ENCODE measurements at regions not wholly inside any gene's neighbourhood (a gene's known extent, or its start where the extent isn't known, plus 50 kb on each side); places are given as distances from the start of the nearest gene placed in this dataset.

GRCh38 chr1:87682565-87682964 is 353.9 kb downstream of the LMO4 start:
- DNase-seq (ENCODE audit: low read depth), result no peak

GRCh38 chr1:87683196-87683956 is 354.7 kb downstream of the LMO4 start:
- DNase-seq (ENCODE audit: low read depth), result no peak

DNA sequence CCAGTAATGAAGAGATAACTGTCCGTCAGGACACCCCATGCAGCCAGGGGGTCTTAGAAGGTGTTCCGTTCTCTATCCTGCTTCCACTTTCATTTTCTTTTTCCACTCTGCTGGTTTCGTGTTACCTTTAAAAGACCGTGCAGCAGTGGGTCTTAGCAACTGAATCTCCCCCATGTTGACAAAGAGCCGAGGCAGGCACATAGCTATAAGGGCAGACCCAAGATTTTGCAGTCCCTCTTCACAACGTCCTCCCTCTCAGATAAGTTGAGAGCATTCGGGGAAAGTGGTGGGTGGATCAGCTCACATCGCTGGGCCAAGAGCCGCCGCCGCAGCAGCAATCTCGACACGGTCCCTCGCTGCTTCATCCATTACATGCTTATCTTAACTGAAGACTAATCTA is 355.5 kb downstream of the LMO4 start:
- no peak for DNase-seq (ENCODE audit: low read depth)

DNA sequence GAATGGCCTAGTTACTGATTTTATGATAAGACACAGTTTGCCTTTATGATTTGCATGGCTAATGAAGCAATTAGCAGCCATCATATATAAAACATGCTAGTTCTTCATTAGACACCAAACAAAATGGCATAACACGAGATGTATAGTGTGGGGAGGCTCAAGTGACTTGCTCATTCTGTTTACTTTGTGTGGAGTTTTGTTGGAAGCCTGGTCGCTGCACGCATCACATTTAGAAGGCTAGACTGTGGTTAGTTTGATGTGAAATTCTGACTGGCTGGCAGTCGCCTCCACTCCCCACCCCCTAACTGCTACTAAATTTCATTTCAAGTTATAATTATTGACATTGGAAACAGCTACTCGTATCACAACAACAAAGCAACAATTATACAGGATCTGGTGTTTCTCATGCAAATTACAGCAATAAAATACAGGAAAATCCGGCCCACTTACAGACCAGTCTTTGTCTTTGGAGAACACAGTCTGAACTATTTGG is 356.1 kb downstream of the LMO4 start:
- DNase-seq (ENCODE audit: low read depth), result no peak

DNA sequence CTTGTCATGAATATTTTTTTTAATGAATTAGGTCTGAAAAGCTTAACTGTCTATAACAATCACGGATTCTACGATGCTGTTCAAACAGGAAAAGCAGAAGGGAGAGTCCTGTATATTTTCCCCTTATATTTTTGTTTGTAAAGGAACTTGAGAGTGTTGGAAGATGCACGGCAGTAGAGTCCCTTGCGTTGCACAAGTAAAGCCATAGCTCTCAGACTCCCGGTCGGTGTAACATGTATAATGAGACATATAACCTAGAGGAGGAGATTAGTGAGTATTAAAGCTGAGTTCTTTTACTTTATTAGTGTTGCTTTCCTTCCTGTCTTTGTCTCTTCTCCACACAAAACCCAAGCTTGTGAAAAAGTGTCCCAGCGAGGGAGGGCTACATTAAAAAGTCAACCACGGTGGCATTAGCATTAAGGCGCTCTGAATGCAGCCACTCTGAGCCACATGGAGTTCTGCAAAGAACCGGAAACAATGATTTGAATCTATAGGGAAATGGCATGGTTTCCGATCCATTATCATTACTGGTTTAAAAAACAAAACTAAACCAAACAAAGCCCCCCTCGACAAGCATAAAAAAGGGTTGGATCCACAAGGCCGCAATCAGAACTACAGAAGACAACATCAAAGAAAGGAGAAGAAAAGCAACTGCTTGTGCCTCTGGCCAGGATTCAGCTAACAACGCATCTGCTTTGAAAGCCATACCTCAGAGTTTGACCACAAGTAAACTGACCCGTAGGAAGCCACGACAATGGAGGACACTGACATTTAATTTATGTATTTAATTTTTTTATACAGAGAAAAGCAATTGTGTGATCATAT is 356.8 kb downstream of the LMO4 start:
- DNase-seq (ENCODE audit: low read depth), result no peak

DNA sequence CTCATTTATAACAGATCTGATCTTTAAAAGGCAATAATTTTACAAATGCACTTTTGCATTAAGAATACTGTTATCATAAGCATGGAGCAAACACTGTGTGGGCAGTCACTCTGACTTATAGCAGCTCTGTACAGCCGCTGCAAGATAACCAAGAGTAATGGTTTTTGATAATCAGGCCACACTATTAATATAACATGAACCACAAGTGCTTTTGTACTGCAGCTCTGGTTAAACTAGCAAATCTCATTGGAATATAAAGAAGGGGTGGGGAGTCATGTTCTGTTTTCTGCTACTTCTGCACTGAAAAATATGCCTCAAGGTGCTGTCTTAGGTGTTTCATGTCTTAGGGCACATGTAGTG is 357.4 kb downstream of the LMO4 start:
- DNase-seq (ENCODE audit: low read depth), result no peak

DNA sequence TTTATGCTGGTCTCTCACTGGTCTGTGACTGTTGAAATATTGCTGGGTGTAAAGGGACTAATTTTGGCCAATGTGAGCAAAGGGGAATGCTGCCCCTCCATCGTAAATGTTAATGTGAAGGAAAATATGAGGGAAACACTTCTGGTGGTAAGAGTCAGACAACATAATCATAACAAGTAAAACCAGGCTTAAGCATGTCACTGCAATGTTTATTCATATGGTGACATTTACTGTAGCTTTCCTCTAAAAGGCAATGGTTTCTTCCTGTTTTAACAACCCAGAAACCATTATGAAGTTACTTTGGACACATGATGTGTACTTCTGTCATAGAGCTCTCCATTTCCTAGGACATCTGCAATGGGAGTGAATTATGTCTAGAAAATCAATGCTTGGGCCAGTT is 358.0 kb downstream of the LMO4 start:
- DNase-seq (ENCODE audit: low read depth), result no peak

GRCh38 chr1:87688136-87688535 is 359.5 kb downstream of the LMO4 start:
- DNase-seq (ENCODE audit: low read depth), result no peak

DNA sequence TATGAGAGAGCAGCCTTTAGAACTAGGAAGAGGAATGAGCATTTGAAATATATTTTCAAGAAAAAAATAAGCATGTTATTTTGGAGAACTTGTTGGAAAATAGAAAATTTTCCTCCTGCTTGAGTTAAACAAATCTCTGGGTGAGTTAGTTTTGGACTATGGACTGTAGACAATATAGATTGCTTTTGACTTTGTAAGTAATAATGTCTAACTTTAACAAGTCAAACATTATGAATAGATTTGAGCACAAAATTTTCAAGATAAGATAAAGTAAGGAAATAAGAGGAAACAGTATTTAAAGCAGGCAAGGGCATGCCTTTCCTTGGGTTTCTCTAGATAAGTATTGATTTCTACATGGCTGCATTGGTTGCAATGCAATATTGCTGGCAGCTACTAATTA is 360.8 kb downstream of the LMO4 start:
- DNase-seq (ENCODE audit: low read depth), result no peak

- DNase-seq (ENCODE audit: low read depth), result no peak
These were observed 367.8 kb downstream of the LMO4 start for GRCh38 chr1:87696483-87696882.

DNA sequence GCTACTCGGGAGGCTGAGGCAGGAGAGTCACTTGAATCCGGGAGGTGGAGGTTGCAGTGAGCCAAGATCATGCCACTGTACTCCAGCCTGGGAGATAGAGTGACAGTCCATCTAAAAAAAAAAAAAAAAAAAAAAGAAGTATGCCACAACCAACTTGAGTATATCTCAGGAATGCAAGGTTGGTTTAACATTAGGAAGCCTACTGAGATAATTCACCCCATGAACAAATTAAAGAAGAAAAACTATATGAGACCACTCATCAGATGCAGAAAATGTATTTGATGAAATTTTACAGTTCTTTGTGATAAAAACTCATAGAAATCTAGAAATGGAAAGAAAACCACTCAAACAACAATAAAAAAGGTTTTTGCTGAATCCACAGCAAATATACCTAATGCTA is 373.8 kb downstream of the LMO4 start:
- DNase-seq (ENCODE audit: low read depth), result no peak

- DNase-seq (ENCODE audit: low read depth), result no peak
These were observed 376.6 kb downstream of the LMO4 start for GRCh38 chr1:87705233-87705632.

- no peak for DNase-seq (ENCODE audit: low read depth)
These were observed 377.5 kb downstream of the LMO4 start for GRCh38 chr1:87706203-87706602.

DNA sequence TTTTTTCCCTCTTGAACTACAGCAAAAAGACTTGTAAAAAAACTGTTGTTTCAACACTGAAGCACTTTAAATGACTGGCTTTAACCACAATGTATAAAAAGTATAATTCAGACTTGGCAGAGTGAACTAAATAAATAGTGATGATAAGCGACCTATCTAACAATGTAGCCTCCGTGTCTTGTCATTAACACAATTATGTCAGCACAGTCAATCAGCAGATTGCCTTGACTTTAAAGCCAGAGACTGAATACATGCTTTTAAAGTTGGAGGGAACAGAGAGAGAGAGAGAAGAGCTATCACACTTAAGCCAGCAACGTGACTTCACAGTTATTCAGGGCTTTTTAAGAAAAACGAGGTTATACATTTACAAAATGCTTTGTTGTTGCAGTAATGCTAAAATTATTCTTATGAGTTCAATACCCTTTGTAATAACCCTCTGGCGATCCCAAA is 378.1 kb downstream of the LMO4 start:
- DNase-seq (ENCODE audit: low read depth), result no peak

- no peak for DNase-seq (ENCODE audit: low read depth)
These were observed 378.7 kb downstream of the LMO4 start for GRCh38 chr1:87707411-87707810.

- no peak for DNase-seq (ENCODE audit: low read depth)
These were observed 383.8 kb downstream of the LMO4 start for GRCh38 chr1:87712261-87713010.

GRCh38 chr1:87714278-87714677 is 385.6 kb downstream of the LMO4 start:
- DNase-seq (ENCODE audit: low read depth), result no peak

DNA sequence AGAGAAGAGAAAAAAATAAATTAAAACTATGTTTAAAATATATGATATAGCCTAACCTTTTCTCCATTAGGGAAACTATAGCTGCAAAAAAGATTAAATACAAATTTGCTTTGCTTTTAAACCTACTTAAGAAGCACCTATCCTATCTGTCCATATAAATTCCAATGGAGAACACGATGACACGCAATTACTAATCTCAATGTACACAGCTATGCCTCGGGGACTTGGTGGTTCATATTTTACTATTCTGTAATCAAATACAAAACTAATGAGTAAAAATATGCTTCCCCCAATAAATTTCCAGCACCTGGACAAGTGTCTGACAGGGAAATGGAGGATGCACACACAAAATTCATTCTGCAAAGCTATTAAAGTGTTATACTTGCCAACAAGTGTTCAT is 386.4 kb downstream of the LMO4 start:
- DNase-seq (ENCODE audit: low read depth), result no peak

DNA sequence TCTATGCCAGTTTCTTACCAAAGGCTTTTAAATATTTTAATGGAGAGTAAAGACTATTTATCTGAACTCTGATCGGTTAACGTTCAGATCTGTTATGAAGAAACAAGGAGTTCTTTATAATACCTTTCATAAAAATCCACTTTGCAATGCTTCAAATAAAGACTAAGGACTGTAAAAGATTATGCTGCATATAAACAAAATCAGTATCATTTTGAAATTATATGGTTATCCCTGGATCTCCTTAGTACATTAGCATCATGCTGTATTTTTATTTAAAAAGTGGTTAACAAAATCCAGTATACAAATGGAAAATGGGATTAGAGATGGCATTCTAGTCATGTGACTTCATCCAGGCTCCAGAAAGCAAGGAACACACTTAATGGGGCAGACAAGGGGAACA is 386.8 kb downstream of the LMO4 start:
- DNase-seq (ENCODE audit: low read depth), result no peak

DNA sequence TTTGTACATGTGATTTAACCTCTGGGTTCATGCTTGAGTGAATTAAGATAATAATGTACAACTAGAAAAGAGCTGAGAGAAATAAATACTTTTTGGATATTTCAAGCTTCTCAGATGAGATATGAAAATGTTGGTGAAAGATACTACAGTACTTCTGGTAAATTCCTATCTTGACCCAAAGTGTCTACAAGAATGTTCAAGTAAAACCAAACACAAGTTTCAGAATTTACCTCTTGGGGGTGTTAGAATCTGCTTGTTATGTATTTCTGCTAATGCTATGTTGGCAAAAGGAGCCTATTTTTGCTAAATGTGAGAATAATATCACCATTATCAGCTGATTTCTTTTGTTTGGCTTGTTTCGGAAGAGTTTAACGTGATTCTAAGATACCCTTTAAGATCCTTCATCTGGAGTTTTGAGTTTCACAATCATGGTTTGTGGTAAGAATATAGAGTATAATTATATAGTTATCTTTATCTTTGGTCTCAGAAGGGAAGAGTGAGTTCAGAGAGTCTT is 388.5 kb downstream of the LMO4 start:
- DNase-seq (ENCODE audit: low read depth), result no peak

DNA sequence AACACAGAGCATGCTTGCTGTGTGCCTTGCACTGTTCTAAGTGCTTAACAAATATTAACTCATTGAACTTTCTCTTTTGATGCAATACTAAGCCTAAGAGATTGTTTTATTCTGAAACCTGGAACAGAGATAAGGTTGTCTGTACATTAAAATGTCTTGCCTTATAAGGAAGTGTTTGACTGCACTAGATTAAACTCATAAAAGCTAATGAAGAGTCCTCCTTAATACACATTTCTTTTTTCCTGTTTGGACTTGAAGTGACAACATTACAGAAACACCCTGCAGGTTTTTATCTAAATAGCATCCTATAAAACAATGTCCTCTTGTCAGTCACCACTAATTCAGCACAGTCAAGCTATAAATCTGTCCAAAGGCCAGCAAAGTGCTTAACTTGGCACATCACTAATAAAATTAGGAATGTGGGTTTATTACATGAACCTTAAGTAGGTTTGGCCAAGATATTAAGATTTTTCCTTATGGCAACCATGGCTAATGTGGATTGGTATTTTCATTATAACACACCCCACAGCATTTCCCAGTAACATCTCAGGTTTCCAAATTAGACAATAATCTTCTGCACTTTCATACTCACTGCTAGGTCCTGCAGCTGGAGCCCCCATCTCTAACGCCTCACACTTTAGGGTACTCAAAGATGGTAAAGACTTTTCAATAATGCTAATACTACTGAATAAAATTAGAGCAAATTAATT is 389.7 kb downstream of the LMO4 start:
- no peak for DNase-seq (ENCODE audit: low read depth)

DNA sequence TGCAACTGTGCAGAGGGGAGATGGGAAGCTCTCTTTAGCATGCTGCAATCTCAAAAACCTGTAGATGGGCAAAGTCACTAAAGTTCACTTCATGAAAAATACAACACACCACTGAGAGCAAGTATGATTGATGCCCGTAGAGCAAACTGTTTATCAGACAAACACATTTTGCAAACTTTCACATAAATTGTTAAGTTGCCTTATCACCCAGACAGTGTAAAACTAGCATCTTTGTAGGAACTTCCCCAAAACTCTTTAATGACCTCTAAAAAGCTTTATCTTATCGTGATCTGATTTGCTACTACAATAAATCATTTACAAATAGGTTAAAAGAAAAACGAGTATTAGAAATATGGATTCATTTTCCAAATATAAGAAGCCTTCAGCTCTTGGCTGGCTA is 391.0 kb downstream of the LMO4 start:
- DNase-seq (ENCODE audit: low read depth), result no peak
